IPS-20b (cell line): ENCODE measurements at regions not wholly inside any gene's neighbourhood (a gene's known extent, or its start where the extent isn't known, plus 50 kb on each side); places are given as distances from the start of the nearest gene placed in this dataset.

ENCODE experiments used
- H3K27ac ChIP-seq: one replicate; pipeline ENCODE4 v1.5.1; 2013; ENCODE audit warnings: low read length
- H3K27me3 ChIP-seq: 2 replicates; pipeline ENCODE4 v1.6.1; 2013; ENCODE audit warnings: mild to moderate bottlenecking, low read length, inconsistent platforms; ENCODE audit not compliant: insufficient read depth
- H3K36me3 ChIP-seq: 2 replicates; pipeline ENCODE4 v1.6.1; 2013; ENCODE audit warnings: low read depth, mild to moderate bottlenecking, inconsistent platforms, low read length, moderate library complexity; ENCODE audit not compliant: insufficient read depth
- H3K4me1 ChIP-seq: 2 replicates; pipeline ENCODE4 v1.6.1; 2013; ENCODE audit warnings: mild to moderate bottlenecking, control low read depth, inconsistent platforms, low read length, moderate library complexity; ENCODE audit not compliant: insufficient read depth
- H3K4me3 ChIP-seq: 2 replicates; pipeline ENCODE4 v1.5.1; 2013; ENCODE audit warnings: mild to moderate bottlenecking, low read length, inconsistent platforms
- H3K9ac ChIP-seq: 2 replicates; pipeline ENCODE4 v1.6.1; 2013; ENCODE audit warnings: low read depth, mild to moderate bottlenecking, inconsistent platforms, low read length, moderate library complexity
- H3K9me3 ChIP-seq: 2 replicates; pipeline ENCODE4 v1.6.1; 2013; ENCODE audit warnings: mild to moderate bottlenecking, low read depth, low read length, inconsistent platforms; ENCODE audit not compliant: insufficient read depth

- no peak overlapping the region for H3K9ac ChIP-seq
- no peaks in the 10 kb centered on the region for H3K36me3 ChIP-seq
- peaks cover 17% of the 10 kb centered on the region for H3K9me3 ChIP-seq
- no peak overlapping the region for H3K4me3 ChIP-seq
- no peaks in the 10 kb centered on the region for H3K27me3 ChIP-seq
- no peak overlapping the region for H3K27ac ChIP-seq
- no peaks in the 10 kb centered on the region for H3K4me1 ChIP-seq
These were observed 264.8 kb downstream of the INSC start for GRCh38 chr11:15379483-15379882.

DNA sequence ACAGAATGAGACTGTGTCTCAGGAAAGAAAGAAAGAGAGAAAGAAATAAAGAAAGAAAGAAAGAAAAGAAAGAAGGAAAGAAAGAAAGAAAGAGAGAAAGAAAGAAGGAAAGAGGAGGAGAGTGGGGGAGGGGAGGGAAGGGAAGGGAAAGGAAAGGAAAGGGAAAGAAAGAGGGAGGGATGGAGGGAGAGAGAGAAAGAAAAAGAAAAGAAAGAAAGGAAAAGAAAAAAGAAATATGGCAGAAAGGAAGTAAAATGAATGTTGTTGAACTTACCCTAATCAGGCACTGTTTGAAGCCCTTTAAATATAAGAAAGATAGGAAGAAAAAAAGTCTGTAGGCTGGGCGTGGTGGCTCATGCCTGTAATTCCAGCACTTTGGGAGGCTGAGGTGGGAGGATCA is 276.1 kb downstream of the INSC start:
- Histone ChIP-seq H3K9ac (no peak overlapping the region), H3K27ac (no peak overlapping the region)

DNA sequence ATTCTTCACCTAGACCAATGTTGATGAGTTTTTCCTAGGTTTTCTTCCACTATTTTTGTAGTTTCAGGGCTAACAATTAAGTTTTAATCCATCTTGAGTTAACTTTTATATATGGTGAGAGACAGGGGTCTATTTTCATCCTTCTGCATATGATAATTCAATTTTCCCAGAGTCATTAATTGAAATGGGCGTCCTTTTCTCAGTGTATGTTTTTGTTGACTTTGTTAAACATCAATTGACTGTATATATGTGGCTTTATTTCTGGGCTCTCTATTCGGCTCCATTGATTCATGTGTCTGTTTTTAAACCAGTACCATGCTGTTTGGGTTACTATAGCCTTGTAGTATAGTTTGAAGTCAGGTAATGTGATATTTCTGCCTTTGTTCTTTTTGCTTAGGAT is 282.1 kb downstream of the INSC start:
- no peaks in the 10 kb centered on the region for H3K4me1 ChIP-seq

More for the DNA sequence above, 276.1 kb downstream of the INSC start:
- no peaks in the 10 kb centered on the region for H3K36me3 ChIP-seq
- H3K4me1 ChIP-seq = no peaks in the 10 kb centered on the region
- H3K4me3 ChIP-seq = no peak overlapping the region
- peaks cover 11% of the 10 kb centered on the region; the same call in 1 of the 2 replicates for H3K9me3 ChIP-seq
- H3K27me3 ChIP-seq = no peaks in the 10 kb centered on the region

GRCh38 chr11:15406851-15407351 is 292.2 kb downstream of the INSC start:
- no peaks in the 10 kb centered on the region for H3K9me3 ChIP-seq
- no peak overlapping the region for H3K4me3 ChIP-seq
- H3K36me3 ChIP-seq = no peaks in the 10 kb centered on the region
- no peak overlapping the region for H3K27ac ChIP-seq
- H3K9ac ChIP-seq = no peak overlapping the region
- no peaks in the 10 kb centered on the region for H3K4me1 ChIP-seq
- H3K27me3 ChIP-seq = no peaks in the 10 kb centered on the region

More for the DNA sequence above, 282.1 kb downstream of the INSC start:
- Histone ChIP-seq H3K27me3 (no peaks in the 10 kb centered on the region), H3K36me3 (no peaks in the 10 kb centered on the region), H3K9me3 (peaks cover 5% of the 10 kb centered on the region; the same call in 1 of the 2 replicates), H3K27ac (no peak overlapping the region), H3K4me3 (no peak overlapping the region), H3K9ac (no peak overlapping the region)

DNA sequence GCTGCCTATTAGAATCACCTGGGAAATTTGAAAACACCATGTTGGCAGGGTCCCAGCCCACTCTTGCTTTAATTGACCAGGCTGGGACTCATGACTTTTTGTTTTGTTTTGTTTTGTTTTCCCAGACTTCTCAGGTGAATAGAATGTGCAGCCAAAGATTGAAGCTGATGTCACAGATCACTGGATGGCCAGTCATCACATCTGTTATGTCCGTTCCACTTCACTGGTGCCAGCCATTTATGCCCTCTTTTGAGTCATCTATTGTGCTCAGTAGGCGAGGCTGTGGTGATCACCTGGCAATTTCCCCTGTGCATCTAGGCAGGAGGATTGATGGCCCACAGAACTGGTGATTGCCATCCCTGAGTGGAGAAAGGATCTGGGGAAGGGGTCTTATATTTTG is 297.3 kb downstream of the INSC start:
- no peak overlapping the region for H3K27ac ChIP-seq
- no peaks in the 10 kb centered on the region for H3K36me3 ChIP-seq
- no peaks in the 10 kb centered on the region for H3K27me3 ChIP-seq
- no peaks in the 10 kb centered on the region for H3K9me3 ChIP-seq
- peaks cover 4% of the 10 kb centered on the region; the same call in 1 of the 2 replicates for H3K4me1 ChIP-seq
- no peak overlapping the region for H3K4me3 ChIP-seq
- no peak overlapping the region for H3K9ac ChIP-seq

DNA sequence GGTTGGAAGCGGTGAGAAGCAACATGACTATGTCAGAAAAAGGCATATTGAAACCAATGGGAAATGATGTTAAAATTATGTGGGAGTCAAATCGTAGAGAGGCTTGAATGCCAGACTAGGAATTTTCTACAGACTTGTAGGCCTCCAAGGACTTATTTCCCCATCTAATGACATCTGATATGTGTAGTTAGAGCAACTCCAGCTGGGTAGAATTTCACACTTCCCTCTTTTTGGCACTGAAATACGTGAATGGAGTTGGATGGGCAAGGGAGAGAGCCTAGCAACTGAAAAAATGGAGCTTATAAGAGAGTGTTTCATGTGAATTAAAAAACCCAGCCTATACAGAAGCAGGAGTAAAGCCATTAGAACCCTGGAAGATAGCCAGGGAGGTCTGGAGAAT is 304.2 kb downstream of the INSC start:
- Histone ChIP-seq H3K36me3 (no peaks in the 10 kb centered on the region), H3K9me3 (no peaks in the 10 kb centered on the region), H3K4me3 (no peak overlapping the region), H3K4me1 (peaks cover 5% of the 10 kb centered on the region; the same call in 1 of the 2 replicates), H3K9ac (no peak overlapping the region), H3K27me3 (no peaks in the 10 kb centered on the region), H3K27ac (no peak overlapping the region)

DNA sequence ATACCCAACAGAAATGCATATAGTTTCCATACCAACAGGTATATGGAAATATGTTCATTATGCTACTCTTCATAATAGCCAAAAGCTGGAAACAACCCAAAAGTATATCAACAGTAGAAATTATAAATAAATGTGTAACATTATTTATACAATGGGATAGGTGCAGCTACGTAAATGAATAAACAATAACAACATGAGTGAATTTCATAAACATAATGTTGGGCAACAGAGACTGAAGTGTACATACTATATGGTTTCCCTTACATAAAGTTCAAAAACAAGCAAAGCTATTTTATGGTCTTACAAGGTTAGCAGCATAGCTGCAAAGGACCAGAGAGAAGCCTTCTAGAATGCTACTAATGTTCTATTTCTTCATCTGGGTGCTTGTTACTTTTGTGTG is 305.0 kb downstream of the INSC start:
- Histone ChIP-seq H3K27me3 (no peaks in the 10 kb centered on the region), H3K9ac (no peak overlapping the region), H3K4me1 (peaks cover 5% of the 10 kb centered on the region; the same call in 1 of the 2 replicates)

DNA sequence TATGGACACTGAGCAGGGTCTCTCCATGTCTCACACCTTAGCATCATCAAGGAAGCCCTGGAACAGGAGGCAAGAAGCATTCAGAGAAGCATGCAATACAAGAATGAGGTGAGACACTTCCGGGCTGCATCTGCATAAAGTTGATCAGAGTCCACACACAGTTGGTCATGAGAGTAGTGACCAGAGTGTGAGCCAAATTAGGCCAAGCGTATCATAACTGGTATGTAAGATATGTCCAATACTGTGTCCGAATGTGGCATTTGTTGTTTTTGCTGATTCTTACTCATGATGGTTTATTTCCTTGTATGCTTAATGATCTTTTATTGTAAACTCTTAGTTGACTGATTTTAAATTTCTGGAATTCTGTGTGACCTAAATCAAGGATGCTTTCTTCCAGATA is 315.7 kb downstream of the INSC start:
- no peaks in the 10 kb centered on the region for H3K36me3 ChIP-seq
- H3K4me3 ChIP-seq = no peak overlapping the region
- H3K9me3 ChIP-seq = no peaks in the 10 kb centered on the region
- no peak overlapping the region for H3K27ac ChIP-seq
- H3K9ac ChIP-seq = no peak overlapping the region
- no peaks in the 10 kb centered on the region for H3K4me1 ChIP-seq
- no peaks in the 10 kb centered on the region for H3K27me3 ChIP-seq

More for the DNA sequence above, 305.0 kb downstream of the INSC start:
- H3K4me3 ChIP-seq = no peak overlapping the region
- H3K9me3 ChIP-seq = no peaks in the 10 kb centered on the region
- no peaks in the 10 kb centered on the region for H3K36me3 ChIP-seq
- H3K27ac ChIP-seq = no peak overlapping the region

- no peak overlapping the region for H3K27ac ChIP-seq
- H3K4me3 ChIP-seq = no peak overlapping the region
These were observed 319.8 kb downstream of the INSC start for GRCh38 chr11:15434529-15434928.

DNA sequence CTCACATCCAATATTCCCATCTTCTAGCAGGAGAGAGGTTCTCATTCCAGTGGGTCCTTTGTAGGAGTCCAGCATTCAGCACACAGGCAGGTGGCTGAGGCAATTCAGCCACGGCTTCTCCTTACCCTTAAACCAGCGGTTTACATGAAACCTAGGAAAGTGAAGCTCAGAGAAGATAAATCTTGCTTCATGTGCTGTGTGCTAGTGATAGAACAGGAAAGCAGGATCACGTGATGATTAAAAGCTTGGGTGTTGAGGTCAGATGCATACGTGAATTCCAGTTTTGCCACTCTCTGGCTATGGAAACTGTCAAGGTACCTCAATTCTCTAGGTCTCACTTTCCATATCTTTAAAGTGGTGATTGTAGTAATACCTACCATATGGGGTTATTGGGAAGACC is 331.6 kb downstream of the INSC start:
- no peak overlapping the region for H3K4me3 ChIP-seq
- H3K9ac ChIP-seq = no peak overlapping the region
- H3K27me3 ChIP-seq = no peaks in the 10 kb centered on the region
- H3K36me3 ChIP-seq = no peaks in the 10 kb centered on the region
- peaks cover 7% of the 10 kb centered on the region; the same call in 1 of the 2 replicates for H3K4me1 ChIP-seq
- H3K27ac ChIP-seq = no peak overlapping the region
- no peaks in the 10 kb centered on the region for H3K9me3 ChIP-seq

More at GRCh38 chr11:15434529-15434928, 319.8 kb downstream of the INSC start:
- Histone ChIP-seq H3K27me3 (no peaks in the 10 kb centered on the region), H3K4me1 (no peaks in the 10 kb centered on the region), H3K9ac (no peak overlapping the region), H3K9me3 (no peaks in the 10 kb centered on the region), H3K36me3 (no peaks in the 10 kb centered on the region)

DNA sequence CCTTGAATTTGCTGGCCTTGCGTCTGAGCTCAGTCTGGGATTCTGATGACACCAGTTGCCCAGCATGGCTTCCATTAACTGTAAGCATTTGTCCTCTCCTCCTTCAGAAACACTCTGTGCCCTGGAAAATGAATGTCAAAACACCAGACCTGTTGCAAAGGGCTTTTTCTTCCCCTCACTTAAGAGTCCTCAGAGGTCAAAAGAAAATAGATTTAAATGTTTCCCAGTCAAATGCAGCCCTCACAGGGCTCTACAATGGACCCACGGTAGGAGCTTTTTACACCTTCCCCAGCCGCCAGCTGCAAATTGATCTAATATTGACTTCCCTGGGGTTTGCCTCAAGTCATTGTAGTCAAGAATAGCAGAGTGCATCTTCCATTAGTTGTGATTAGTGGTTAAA is 332.2 kb downstream of the INSC start:
- no peak overlapping the region for H3K27ac ChIP-seq
- peaks cover 7% of the 10 kb centered on the region; the same call in 1 of the 2 replicates for H3K4me1 ChIP-seq
- H3K4me3 ChIP-seq = no peak overlapping the region
- no peaks in the 10 kb centered on the region for H3K36me3 ChIP-seq
- no peaks in the 10 kb centered on the region for H3K27me3 ChIP-seq
- no peak overlapping the region for H3K9ac ChIP-seq
- H3K9me3 ChIP-seq = no peaks in the 10 kb centered on the region

- Histone ChIP-seq H3K27me3 (no peaks in the 10 kb centered on the region), H3K9me3 (no peaks in the 10 kb centered on the region), H3K27ac (no peak overlapping the region), H3K4me1 (no peaks in the 10 kb centered on the region; the same call in 1 of the 2 replicates), H3K4me3 (no peak overlapping the region), H3K9ac (no peak overlapping the region), H3K36me3 (no peaks in the 10 kb centered on the region)
These were observed 337.0 kb downstream of the INSC start for GRCh38 chr11:15451713-15452112.
